MM.1S (cell line): ENCODE measurements at regions not wholly inside any gene's neighbourhood (a gene's known extent, or its start where the extent isn't known, plus 50 kb on each side); places are given as distances from the start of the nearest gene placed in this dataset.

Experiments
- DNase-seq: peaks from one replicate; pipeline ENCODE4 v3.0.0-alpha.2; 2015
- H2AFZ ChIP-seq: fragments of 300-600 bp; sonication (generic); 2 replicates; pipeline ENCODE4 v1.6.0; 2016; ENCODE audit warnings: antibody characterized with exemption, low read length
- H3F3A ChIP-seq: fragments of 300-600 bp; sonication (generic); 2 replicates; pipeline ENCODE4 v1.6.1; 2016; ENCODE audit warnings: mild to moderate bottlenecking, antibody characterized with exemption, low read length, moderate library complexity, mixed read lengths; ENCODE audit not compliant: insufficient read depth
- H3K27ac ChIP-seq: fragments of 300-600 bp; sonication (generic); 2 replicates; pipeline ENCODE4 v1.5.1; 2016; ENCODE audit warnings: mild to moderate bottlenecking, low read length
- H3K27me3 ChIP-seq: fragments of 300-600 bp; sonication (generic); replicated peaks from 2 replicates; pipeline ENCODE4 v1.6.0; 2016; ENCODE audit warnings: low read length; ENCODE audit not compliant: insufficient read depth
- H3K36me3 ChIP-seq: fragments of 300-600 bp; sonication (generic); replicated peaks from 2 replicates; pipeline ENCODE4 v1.6.1; 2016; ENCODE audit warnings: mild to moderate bottlenecking, low read length, mixed read lengths; ENCODE audit not compliant: insufficient read depth
- H3K4me1 ChIP-seq: fragments of 300-600 bp; sonication (generic); 2 replicates; pipeline ENCODE4 v1.6.1; 2016; ENCODE audit warnings: low read length, mixed read lengths
- H3K4me2 ChIP-seq: fragments of 300-600 bp; sonication (generic); 2 replicates; pipeline ENCODE4 v1.6.0; 2016; ENCODE audit warnings: low read depth, low read length
- H3K4me3 ChIP-seq: fragments of 300-600 bp; sonication (generic); 2 replicates; pipeline ENCODE4 v1.5.1; 2016; ENCODE audit warnings: low read length, mixed read lengths
- H3K79me2 ChIP-seq: fragments of 300-600 bp; sonication (generic); 2 replicates; pipeline ENCODE4 v1.6.1; 2016; ENCODE audit warnings: mixed run types, low read length, mixed read lengths
- H3K9ac ChIP-seq: fragments of 300-600 bp; sonication (generic); 2 replicates; pipeline ENCODE4 v1.6.1; 2016; ENCODE audit warnings: low read length, mixed read lengths
- H3K9me2 ChIP-seq: fragments of 300-600 bp; sonication (generic); replicated peaks from 2 replicates; pipeline ENCODE4 v1.6.1; 2016; ENCODE audit warnings: mild to moderate bottlenecking, low read length, mixed read lengths; ENCODE audit not compliant: insufficient read depth
- H3K9me3 ChIP-seq: fragments of 300-600 bp; sonication (generic); replicated peaks from 2 replicates; pipeline ENCODE4 v1.6.1; 2016; ENCODE audit warnings: mild to moderate bottlenecking, low read length, mixed read lengths; ENCODE audit not compliant: insufficient read depth
- H4K20me1 ChIP-seq: fragments of 300-600 bp; sonication (generic); 2 replicates; pipeline ENCODE4 v1.6.1; 2016; ENCODE audit warnings: mild to moderate bottlenecking, low read length, moderate library complexity, mixed read lengths; ENCODE audit not compliant: insufficient read depth
- EZH2 ChIP-seq: fragments of 300-600 bp; sonication (generic); optimal IDR thresholded peaks from 2 replicates; pipeline ENCODE3; 2017; ENCODE audit warnings: low read depth, mild to moderate bottlenecking, antibody characterized with exemption, low read length, mixed read lengths
- EZH2phosphoT487 ChIP-seq: fragments of 300-600 bp; sonication (generic); IDR thresholded peaks from 2 replicates; pipeline ENCODE4 v1.6.1; 2018; ENCODE audit warnings: antibody characterized with exemption, low read length
- TF ChIP-seq, protein P1 (sequence below): fragments of 300-600 bp; sonication (generic); IDR thresholded peaks from 2 replicates; pipeline ENCODE4 v1.5.1; 2016; ENCODE audit warnings: antibody characterized with exemption, low read length, mixed read lengths

DNA sequence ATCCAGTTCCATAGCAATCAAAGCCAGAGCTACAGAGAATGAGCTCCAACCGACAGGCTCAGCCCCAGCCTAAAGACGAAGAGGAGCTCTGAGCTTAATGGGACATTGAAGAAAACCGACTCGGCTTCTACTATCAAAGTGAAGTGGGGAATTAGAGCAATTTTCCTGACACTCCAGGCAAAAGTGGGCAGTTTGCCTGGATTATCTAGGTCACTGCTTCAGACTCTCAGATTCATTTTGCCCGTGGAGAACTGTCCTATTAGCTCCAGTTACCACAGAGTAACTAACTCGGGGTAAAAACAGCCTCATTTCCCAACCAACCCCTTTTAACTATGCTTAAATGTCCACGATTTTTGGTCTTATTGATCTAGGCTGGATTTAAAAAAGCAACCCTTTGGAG is 592.1 kb upstream of the NRSN1 start:
- Histone ChIP-seq H3F3A (no peaks in the 10 kb centered on the region), H3K79me2 (no peaks in the 10 kb centered on the region), H3K9me3 (no peaks in the 10 kb centered on the region), H3K4me3 (no peak overlapping the region), H3K27me3 (no peaks in the 10 kb centered on the region), H3K4me2 (no peak overlapping the region), H3K4me1 (no peaks in the 10 kb centered on the region), H3K27ac (no peak overlapping the region), H2AFZ (no peak overlapping the region), H3K36me3 (no peaks in the 10 kb centered on the region), H4K20me1 (no peaks in the 10 kb centered on the region), H3K9ac (no peak overlapping the region), H3K9me2 (no peaks in the 10 kb centered on the region)
- TF ChIP-seq, protein P1, sequence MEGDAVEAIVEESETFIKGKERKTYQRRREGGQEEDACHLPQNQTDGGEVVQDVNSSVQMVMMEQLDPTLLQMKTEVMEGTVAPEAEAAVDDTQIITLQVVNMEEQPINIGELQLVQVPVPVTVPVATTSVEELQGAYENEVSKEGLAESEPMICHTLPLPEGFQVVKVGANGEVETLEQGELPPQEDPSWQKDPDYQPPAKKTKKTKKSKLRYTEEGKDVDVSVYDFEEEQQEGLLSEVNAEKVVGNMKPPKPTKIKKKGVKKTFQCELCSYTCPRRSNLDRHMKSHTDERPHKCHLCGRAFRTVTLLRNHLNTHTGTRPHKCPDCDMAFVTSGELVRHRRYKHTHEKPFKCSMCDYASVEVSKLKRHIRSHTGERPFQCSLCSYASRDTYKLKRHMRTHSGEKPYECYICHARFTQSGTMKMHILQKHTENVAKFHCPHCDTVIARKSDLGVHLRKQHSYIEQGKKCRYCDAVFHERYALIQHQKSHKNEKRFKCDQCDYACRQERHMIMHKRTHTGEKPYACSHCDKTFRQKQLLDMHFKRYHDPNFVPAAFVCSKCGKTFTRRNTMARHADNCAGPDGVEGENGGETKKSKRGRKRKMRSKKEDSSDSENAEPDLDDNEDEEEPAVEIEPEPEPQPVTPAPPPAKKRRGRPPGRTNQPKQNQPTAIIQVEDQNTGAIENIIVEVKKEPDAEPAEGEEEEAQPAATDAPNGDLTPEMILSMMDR = no peak
- TF ChIP-seq EZH2phosphoT487 = no peak
- no peak for TF ChIP-seq EZH2
- no peak for DNase-seq

- Histone ChIP-seq H3K4me1 (no peaks in the 10 kb centered on the region), H3K9me3 (no peaks in the 10 kb centered on the region), H3K4me3 (no peak overlapping the region), H3K9me2 (no peaks in the 10 kb centered on the region), H3K9ac (no peak overlapping the region), H3K36me3 (no peaks in the 10 kb centered on the region), H4K20me1 (no peaks in the 10 kb centered on the region), H3K27ac (no peak overlapping the region), H2AFZ (no peak overlapping the region), H3K79me2 (no peaks in the 10 kb centered on the region), H3K27me3 (no peaks in the 10 kb centered on the region), H3F3A (no peaks in the 10 kb centered on the region), H3K4me2 (no peak overlapping the region)
- TF ChIP-seq EZH2phosphoT487 (no peak), EZH2 (no peak)
- TF ChIP-seq, protein P1 = no peak
- no peak for DNase-seq
These were observed 591.7 kb upstream of the NRSN1 start for GRCh38 chr6:23534351-23534750.

DNA sequence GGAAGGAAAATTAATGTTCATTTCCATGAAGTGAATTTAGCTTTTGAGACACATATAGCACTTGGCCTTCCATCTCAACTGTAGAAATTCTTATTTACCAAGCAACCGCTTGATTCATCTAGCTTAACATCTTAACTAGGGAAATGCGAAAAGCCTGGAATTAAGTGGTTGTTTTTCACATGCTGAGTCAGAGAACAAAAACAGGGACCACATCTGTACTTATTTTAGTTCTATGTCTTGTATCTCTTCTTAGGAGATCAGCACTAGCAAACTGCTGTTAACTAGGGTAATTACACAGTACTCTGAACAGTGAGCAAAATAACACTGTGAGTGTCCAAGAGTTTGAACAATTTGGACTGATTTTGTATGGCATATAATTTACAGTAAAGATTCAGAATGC is 590.9 kb upstream of the NRSN1 start:
- no peak for DNase-seq
- Histone ChIP-seq H3K4me3 (no peak overlapping the region), H3K79me2 (no peaks in the 10 kb centered on the region), H4K20me1 (no peaks in the 10 kb centered on the region), H3K4me1 (no peaks in the 10 kb centered on the region), H3K27me3 (no peaks in the 10 kb centered on the region), H3F3A (no peaks in the 10 kb centered on the region), H3K9me2 (no peaks in the 10 kb centered on the region), H3K9me3 (no peaks in the 10 kb centered on the region), H3K9ac (no peak overlapping the region), H2AFZ (no peak overlapping the region), H3K36me3 (no peaks in the 10 kb centered on the region), H3K27ac (no peak overlapping the region), H3K4me2 (no peak overlapping the region)
- no peak for TF ChIP-seq EZH2

DNA sequence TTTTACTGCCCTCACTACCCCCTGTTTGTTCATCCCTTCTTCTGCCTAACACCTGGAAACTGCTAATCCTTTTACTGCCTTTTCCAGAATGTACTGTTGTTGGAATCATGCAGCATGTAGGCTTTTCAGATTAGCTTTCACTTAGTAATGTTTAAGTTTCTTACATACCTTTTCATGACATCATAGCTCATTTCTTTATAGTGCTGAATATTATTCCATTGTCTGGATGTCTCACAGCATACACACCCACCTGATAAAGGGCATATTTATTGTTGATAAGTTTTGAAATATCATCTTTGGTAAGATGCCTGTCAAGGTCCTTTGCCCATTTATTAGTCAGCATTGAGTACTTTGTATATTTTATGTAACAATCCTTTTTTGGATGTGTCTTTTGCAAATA is 588.2 kb upstream of the NRSN1 start:
- no peak overlapping the region for H3K9ac ChIP-seq
- H3K4me2 ChIP-seq = no peak overlapping the region
- H3K9me2 ChIP-seq = no peaks in the 10 kb centered on the region
- no peaks in the 10 kb centered on the region for H3K79me2 ChIP-seq
- no peaks in the 10 kb centered on the region for H4K20me1 ChIP-seq
- no peaks in the 10 kb centered on the region for H3K36me3 ChIP-seq
- no peak for DNase-seq
- TF ChIP-seq EZH2phosphoT487 (no peak), EZH2 (no peak)
- TF ChIP-seq, protein P1 = no peak
- H3K4me1 ChIP-seq = no peaks in the 10 kb centered on the region
- no peak overlapping the region for H2AFZ ChIP-seq
- no peak overlapping the region for H3K27ac ChIP-seq
- no peak overlapping the region for H3K4me3 ChIP-seq
- no peaks in the 10 kb centered on the region for H3K27me3 ChIP-seq
- H3F3A ChIP-seq = no peaks in the 10 kb centered on the region
- H3K9me3 ChIP-seq = no peaks in the 10 kb centered on the region
